K562 (cell line): ENCODE measurements at regions not wholly inside any gene's neighbourhood (a gene's known extent, or its start where the extent isn't known, plus 50 kb on each side); places are given as distances from the start of the nearest gene placed in this dataset.

ENCODE experiments used
- ATAC-seq: fragments of 200-7000 bp; cut with Tn5 transposase; 3 replicates; pipeline ENCODE4 v1.9.1; 2020; ENCODE audit warnings: moderate library complexity
- BruUV-seq: library from RNA; stranded (reverse); fragments of 400-500 nt; replicated peaks from 2 replicates; lab custom pipeline; 2021; lab: Mats Ljungman, UMichigan
- CTCF ChIA-PET: fragments of 300-600 bp; formaldehyde crosslinking; extraction: SDS; loops from one replicate; lab custom pipeline; 2021; ENCODE audit warnings: low intra/inter-chr PET ratio; lab: Yijun Ruan, JAX
- POLR2A ChIA-PET: fragments of 300-600, 350-650 bp; sonication (Branson Sonifier 250); formaldehyde crosslinking; extraction: SDS; loops from one replicate; lab custom pipeline; 2021; ENCODE audit warnings: antibody characterized with exemption, inconsistent platforms; lab: Yijun Ruan, JAX
- DNase-seq, 4 experiments: peaks; one replicate each; pipeline versions ENCODE4 v3.0.0 to v3.0.0-alpha.2; 2011 to 2018; ENCODE audit warnings: low spot score in 3 of 4, mixed read lengths in 3 of 4; ENCODE audit errors: extremely low read depth in 1 of 4
- FAIRE-seq: peaks from 2 replicates; lab custom pipeline; 2011; peaks lifted over from hg19 to GRCh38; lab: Jason Lieb, UNC
- H2AFZ ChIP-seq: 2 replicates; pipeline ENCODE4 v1.6.0; 2011; ENCODE audit warnings: low read depth, low read length, control low read depth, inconsistent platforms
- H3K27ac ChIP-seq: fragments of 200-600 bp; 3 replicates; pipeline ENCODE4 v1.8.0; 2011; ENCODE audit warnings: low read depth, mild to moderate bottlenecking, control low read depth, inconsistent platforms, low read length, moderate library complexity, mixed read lengths; ENCODE audit errors: extremely low read depth
- H3K27me3 ChIP-seq, 2 experiments: fragments of 300-600 bp in 1 of 2; 2 replicates in 1 of 2; 3 replicates in 1 of 2; pipeline versions ENCODE4 v1.6.0 to v1.8.0; 2011; ENCODE audit warnings: inconsistent platforms in 2 of 2, low read length in 2 of 2, mild to moderate bottlenecking in 1 of 2, mixed read lengths in 1 of 2, moderate library complexity in 1 of 2; ENCODE audit not compliant: control insufficient read depth in 2 of 2, insufficient read depth in 2 of 2
- H3K36me3 ChIP-seq: fragments of 300-600 bp; 3 replicates; pipeline ENCODE4 v1.8.0; 2011; ENCODE audit warnings: mild to moderate bottlenecking, low read length, inconsistent platforms; ENCODE audit not compliant: control insufficient read depth, insufficient read depth
- H3K4me1 ChIP-seq, 2 experiments: fragments of 200-600 bp in 1 of 2; replicated peaks in 1 of 2; 2 replicates in 1 of 2; 3 replicates in 1 of 2; pipeline versions ENCODE4 v1.5.1 to v1.8.0; 2011; ENCODE audit warnings: inconsistent platforms in 2 of 2, low read length in 2 of 2, mild to moderate bottlenecking in 1 of 2, mixed read lengths in 1 of 2, moderate library complexity in 1 of 2; ENCODE audit not compliant: control insufficient read depth in 2 of 2, insufficient read depth in 2 of 2
- H3K4me2 ChIP-seq: 2 replicates; pipeline ENCODE4 v1.6.1; 2011; ENCODE audit warnings: low read length, control low read depth, inconsistent platforms, mixed read lengths; ENCODE audit not compliant: insufficient read depth
- H3K4me3 ChIP-seq: fragments of 200-600 bp; sonication (generic), shearing (Covaris generic); 2 replicates; pipeline ENCODE4 v1.5.1; 2016; ENCODE audit warnings: control low read depth, inconsistent platforms
- H3K79me2 ChIP-seq: fragments of 200-600 bp; 3 replicates; pipeline ENCODE4 v1.8.0; 2011; ENCODE audit warnings: low read length, inconsistent platforms; ENCODE audit not compliant: control insufficient read depth, insufficient read depth
- H3K9ac ChIP-seq, 2 experiments: 2 replicates each; pipeline versions ENCODE4 v1.6.0 to v1.6.1; 2011; ENCODE audit warnings: low read depth in 2 of 2, low read length in 2 of 2, control low read depth in 1 of 2, inconsistent platforms in 1 of 2, mild to moderate bottlenecking in 1 of 2, mixed read lengths in 1 of 2; ENCODE audit not compliant: insufficient read depth in 1 of 2
- H3K9me1 ChIP-seq: one replicate; pipeline ENCODE4 v1.6.0; 2011; ENCODE audit warnings: inconsistent platforms, mild to moderate bottlenecking, low read length, moderate library complexity; ENCODE audit not compliant: control insufficient read depth, insufficient read depth
- H3K9me3 ChIP-seq: replicated peaks from 2 replicates; pipeline ENCODE4 v1.5.1; 2011; ENCODE audit warnings: low read depth, low read length, inconsistent platforms; ENCODE audit not compliant: control insufficient read depth, insufficient read depth
- H4K20me1 ChIP-seq: replicated peaks from 2 replicates; pipeline ENCODE4 v1.6.1; 2011; ENCODE audit warnings: low read length, inconsistent platforms, mixed read lengths; ENCODE audit not compliant: control insufficient read depth, insufficient read depth
- ETV6 ChIP-seq, 3 experiments: fragments of 150-350 bp in 1 of 3; sonication (generic) in 1 of 3; formaldehyde crosslinking in 1 of 3; IDR thresholded peaks; 2 replicates each; pipeline versions ENCODE4 v1.6.1 to v1.8.0; 2014 to 2022; ENCODE audit warnings: borderline replicate concordance in 2 of 3, low read depth in 2 of 3, antibody characterized with exemption in 1 of 3, low read length in 1 of 3, mild to moderate bottlenecking in 1 of 3, missing genetic modification reagents in 1 of 3
- LARP7 ChIP-seq: fragments of 450-650 bp; IDR thresholded peaks from 2 replicates; pipeline ENCODE4 v1.6.1; 2016
- POLR2AphosphoS2 ChIP-seq: IDR thresholded peaks from 2 replicates; pipeline ENCODE4 v1.6.1; 2012; ENCODE audit warnings: low read length, improper control_type of control experiment
- PTBP1 ChIP-seq: fragments of 200-400 bp; formaldehyde crosslinking; IDR thresholded peaks from 2 replicates; pipeline ENCODE4 v1.6.1; 2017; ENCODE audit warnings: low read depth, low read length
- RHOXF2B ChIP-seq: fragments of 250-450 bp; sonication (Bioruptor Pico); conservative IDR thresholded peaks from 2 replicates; pipeline ENCODE4 v1.5.1; 2021
- SIN3B ChIP-seq: fragments of 450-650 bp; IDR thresholded peaks from 2 replicates; pipeline ENCODE4 v1.6.1; 2017; ENCODE audit warnings: low read depth, mild to moderate bottlenecking, moderate library complexity
- ZNF57 ChIP-seq: fragments of 450-650 bp; formaldehyde crosslinking; IDR thresholded peaks from 2 replicates; pipeline ENCODE4 v1.4.0; 2020; ENCODE audit warnings: mild to moderate bottlenecking, moderate library complexity
- ZZZ3 ChIP-seq: fragments of 450-650 bp; IDR thresholded peaks from 2 replicates; pipeline ENCODE4 v1.6.1; 2016; ENCODE audit warnings: antibody characterized with exemption, mild to moderate bottlenecking, moderate library complexity
- WGBS: fragments of 100-300 bp; shearing (Covaris generic); methylation state at CpG from one replicate; pipeline ENCODE4 v1.1.6; 2016; ENCODE audit warnings: low coverage, mixed read lengths; ENCODE audit not compliant: insufficient coverage; ENCODE audit errors: missing lambda C conversion rate; 5-methylcytosine and 5-hydroxymethylcytosine counted together
- in situ Hi-C: fragments of 300-500 bp; cut with MboI; formaldehyde crosslinking; loops from 4 replicates; pipeline ENCODE4 v1.15.0; 2018; ENCODE audit warnings: inconsistent platforms, mixed read lengths
- intact Hi-C: fragments of 100-400 bp; cut with micrococcal nuclease; formaldehyde crosslinking; loops from 2 replicates; pipeline ENCODE4 v1.14.2; 2022
- TF ChIP-seq, protein P1 (sequence below): sonication (generic); formaldehyde crosslinking; IDR thresholded peaks from 2 replicates; pipeline ENCODE4 v1.4.0; 2020; ENCODE audit warnings: mild to moderate bottlenecking, missing genetic modification reagents
- TF ChIP-seq, protein P2 (sequence below): fragments of 250-450 bp; sonication (Bioruptor Pico); IDR thresholded peaks from 2 replicates; pipeline ENCODE4 v1.5.0; 2021; ENCODE audit warnings: mild to moderate bottlenecking, moderate library complexity
- TF ChIP-seq, protein P3 (sequence below): sonication (generic); formaldehyde crosslinking; IDR thresholded peaks from 2 replicates; pipeline ENCODE4 v1.8.1; 2023; ENCODE audit warnings: mild to moderate bottlenecking, missing genetic modification reagents

DNA sequence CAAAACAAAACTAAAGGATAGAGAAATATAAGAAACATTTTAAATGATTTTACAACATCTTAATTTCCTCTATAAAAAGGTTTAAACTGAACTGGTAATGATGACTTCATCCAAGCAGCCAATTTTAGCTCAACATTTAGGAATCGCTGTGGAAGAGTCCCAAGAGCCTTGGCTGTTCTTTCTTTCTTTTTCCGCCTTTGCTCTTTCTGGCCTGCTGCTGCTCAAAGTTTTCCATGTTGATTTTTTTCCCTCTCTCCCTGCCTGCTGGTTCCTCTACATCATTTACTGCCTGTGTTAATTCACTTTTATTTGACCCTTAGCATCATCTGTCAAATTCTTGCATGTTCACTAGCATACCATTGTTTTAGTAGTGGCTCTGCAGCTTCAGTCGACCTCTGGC is 146.9 kb downstream of the EVX1 start:
- H3K4me3 ChIP-seq = no peak overlapping the region
- H3K27ac ChIP-seq = no peak overlapping the region
- no peaks in the 10 kb centered on the region for H3K9me3 ChIP-seq
- no peaks in the 10 kb centered on the region for H4K20me1 ChIP-seq
- no peaks in the 10 kb centered on the region for H3K36me3 ChIP-seq
- no peaks in the 10 kb centered on the region for H3K27me3 ChIP-seq
- CTCF ChIA-PET = no interaction called here
- H3K9me1 ChIP-seq = no peaks in the 10 kb centered on the region
- intact Hi-C loops = loop anchor here (10.0 kb wide), 1 partner anchor 185 kb away; no protein-coding TSS in a partner anchor
- no peak overlapping the region for H2AFZ ChIP-seq
- no peak for DNase-seq
- H3K4me1 ChIP-seq = no peaks in the 10 kb centered on the region
- no peak for FAIRE-seq
- H3K79me2 ChIP-seq = no peaks in the 10 kb centered on the region
- in situ Hi-C loops = no loop called here
- no peak for TF ChIP-seq ZZZ3
- TF ChIP-seq, protein P1, sequence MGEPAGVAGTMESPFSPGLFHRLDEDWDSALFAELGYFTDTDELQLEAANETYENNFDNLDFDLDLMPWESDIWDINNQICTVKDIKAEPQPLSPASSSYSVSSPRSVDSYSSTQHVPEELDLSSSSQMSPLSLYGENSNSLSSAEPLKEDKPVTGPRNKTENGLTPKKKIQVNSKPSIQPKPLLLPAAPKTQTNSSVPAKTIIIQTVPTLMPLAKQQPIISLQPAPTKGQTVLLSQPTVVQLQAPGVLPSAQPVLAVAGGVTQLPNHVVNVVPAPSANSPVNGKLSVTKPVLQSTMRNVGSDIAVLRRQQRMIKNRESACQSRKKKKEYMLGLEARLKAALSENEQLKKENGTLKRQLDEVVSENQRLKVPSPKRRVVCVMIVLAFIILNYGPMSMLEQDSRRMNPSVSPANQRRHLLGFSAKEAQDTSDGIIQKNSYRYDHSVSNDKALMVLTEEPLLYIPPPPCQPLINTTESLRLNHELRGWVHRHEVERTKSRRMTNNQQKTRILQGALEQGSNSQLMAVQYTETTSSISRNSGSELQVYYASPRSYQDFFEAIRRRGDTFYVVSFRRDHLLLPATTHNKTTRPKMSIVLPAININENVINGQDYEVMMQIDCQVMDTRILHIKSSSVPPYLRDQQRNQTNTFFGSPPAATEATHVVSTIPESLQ (CRISPR knock-in tag) = no peak
- no peak for TF ChIP-seq ETV6 (IDR thresholded peaks at IDR 0.05; ENCODE audit: borderline replicate concordance in 1 of 2, low read depth in 2 of 2, low read length in 1 of 2)
- no peak for TF ChIP-seq ETV6 (CRISPR knock-in tag; IDR thresholded peaks at IDR 0.05; ENCODE audit: borderline replicate concordance)
- TF ChIP-seq, protein P2, sequence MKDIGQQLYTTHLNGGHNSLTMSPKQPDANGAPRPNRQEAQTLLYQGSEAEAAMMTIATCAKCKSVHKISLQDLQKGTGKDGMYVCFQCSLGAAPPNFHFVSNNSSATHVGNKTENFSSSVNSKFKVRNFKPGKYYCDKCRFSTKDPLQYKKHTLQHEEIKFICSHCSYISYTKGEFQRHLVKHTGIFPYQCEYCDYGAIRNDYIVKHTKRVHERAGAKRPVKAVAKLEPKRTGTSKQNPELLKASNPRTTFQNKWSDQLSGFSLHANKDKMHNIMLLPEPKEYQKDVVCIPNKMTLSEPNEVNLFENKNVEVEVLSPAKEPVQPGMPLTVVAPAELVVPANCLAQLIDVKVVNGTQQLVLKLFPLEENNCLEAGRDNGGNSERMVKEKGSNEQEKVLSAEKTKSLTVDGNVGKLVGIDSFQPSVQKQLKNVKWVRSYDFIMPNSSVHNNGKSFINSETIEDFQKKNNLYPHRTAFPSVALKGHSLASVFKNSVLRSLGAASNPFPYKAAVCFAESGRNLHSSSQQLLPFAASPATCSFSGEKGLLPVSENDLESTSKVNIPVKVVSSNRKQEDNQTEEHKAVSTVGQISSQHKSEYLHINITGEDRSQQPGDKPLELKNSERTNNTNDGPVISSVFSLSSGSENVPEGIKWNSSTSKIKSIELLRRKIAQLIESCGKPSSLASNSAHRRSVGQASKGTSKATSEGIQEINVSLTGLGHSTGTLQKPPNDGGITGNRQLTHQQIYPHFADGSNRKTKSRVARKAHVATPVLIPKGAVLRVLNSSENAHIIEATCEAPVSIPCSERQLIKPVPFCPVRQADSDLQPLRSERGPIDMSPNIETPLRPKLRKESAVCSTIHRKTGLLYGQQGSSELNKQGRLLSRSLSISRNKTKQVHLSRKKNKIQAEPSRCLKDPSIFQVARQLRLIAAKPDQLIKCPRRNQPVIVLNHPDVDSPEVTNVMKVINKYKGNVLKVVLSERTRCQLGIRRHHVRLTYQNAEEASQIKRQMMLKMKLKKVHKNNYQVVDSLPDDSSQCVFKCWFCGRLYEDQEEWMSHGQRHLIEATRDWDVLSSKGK (CRISPR knock-in tag) = no peak
- TF ChIP-seq RHOXF2B (CRISPR knock-in tag) = no peak
- no peak for TF ChIP-seq LARP7
- TF ChIP-seq, protein P3, sequence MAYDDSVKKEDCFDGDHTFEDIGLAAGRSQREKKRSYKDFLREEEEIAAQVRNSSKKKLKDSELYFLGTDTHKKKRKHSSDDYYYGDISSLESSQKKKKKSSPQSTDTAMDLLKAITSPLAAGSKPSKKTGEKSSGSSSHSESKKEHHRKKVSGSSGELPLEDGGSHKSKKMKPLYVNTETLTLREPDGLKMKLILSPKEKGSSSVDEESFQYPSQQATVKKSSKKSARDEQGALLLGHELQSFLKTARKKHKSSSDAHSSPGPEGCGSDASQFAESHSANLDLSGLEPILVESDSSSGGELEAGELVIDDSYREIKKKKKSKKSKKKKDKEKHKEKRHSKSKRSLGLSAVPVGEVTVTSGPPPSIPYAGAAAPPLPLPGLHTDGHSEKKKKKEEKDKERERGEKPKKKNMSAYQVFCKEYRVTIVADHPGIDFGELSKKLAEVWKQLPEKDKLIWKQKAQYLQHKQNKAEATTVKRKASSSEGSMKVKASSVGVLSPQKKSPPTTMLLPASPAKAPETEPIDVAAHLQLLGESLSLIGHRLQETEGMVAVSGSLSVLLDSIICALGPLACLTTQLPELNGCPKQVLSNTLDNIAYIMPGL (CRISPR knock-in tag) = no peak
- no peak for TF ChIP-seq SIN3B
- TF ChIP-seq ZNF57 (CRISPR knock-in tag) = no peak
- no peak for TF ChIP-seq PTBP1
- no peak for TF ChIP-seq POLR2AphosphoS2
- no peak for ATAC-seq
- 11% methylated on average over 3 of the region's 3 CpGs for WGBS
- no TSS peak for BruUV-seq
- H3K4me2 ChIP-seq = no peak overlapping the region
- no peak overlapping the region for H3K9ac ChIP-seq
- POLR2A ChIA-PET = interaction anchor here (1.1 kb wide), 1 partner anchor 15 kb away, joined by 3 read pairs; no protein-coding TSS in a partner anchor
